ENCODE measurements at regions not wholly inside any gene's neighbourhood (a gene's known extent, or its start where the extent isn't known, plus 50 kb on each side); places are given as distances from the start of the nearest gene placed in this dataset.
"Not testable (repeated sequence)": the region's sequence is repeated elsewhere in the genome, so short reads cannot be mapped to it uniquely, and the experiment has no call there.

DNA sequence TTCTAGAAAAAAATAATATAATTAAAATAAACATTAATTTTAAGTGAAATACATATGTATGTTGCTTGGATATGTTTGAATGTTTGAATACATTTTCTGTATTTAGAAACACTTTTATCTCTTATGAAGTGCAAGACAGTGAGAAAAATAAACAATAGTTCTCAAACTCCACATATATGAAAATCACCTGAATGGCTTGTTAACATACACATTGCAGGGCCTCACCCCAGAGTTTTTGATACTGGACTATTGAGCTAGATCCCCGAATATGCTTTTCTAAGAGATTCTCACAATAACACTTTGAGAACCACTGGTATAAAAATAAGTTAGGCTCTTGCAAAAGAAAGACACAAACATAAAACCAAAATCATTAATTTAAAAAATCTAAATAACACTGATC, 1570.3 kb upstream of the PRR20A start:
- H3K27me3 Mint-ChIP-seq: no peaks in the 10 kb centered on the region
- H3K27ac Mint-ChIP-seq: no peak overlapping the region
- no peaks in the 10 kb centered on the region for H3K4me1 Mint-ChIP-seq
- no peaks in the 10 kb centered on the region for H3K9me3 Mint-ChIP-seq
- H3K36me3 Mint-ChIP-seq (ENCODE audit: low read depth): no peaks in the 10 kb centered on the region
- H3K4me3 Mint-ChIP-seq: no peak overlapping the region
- no peak for ATAC-seq (replicated peaks)

DNA sequence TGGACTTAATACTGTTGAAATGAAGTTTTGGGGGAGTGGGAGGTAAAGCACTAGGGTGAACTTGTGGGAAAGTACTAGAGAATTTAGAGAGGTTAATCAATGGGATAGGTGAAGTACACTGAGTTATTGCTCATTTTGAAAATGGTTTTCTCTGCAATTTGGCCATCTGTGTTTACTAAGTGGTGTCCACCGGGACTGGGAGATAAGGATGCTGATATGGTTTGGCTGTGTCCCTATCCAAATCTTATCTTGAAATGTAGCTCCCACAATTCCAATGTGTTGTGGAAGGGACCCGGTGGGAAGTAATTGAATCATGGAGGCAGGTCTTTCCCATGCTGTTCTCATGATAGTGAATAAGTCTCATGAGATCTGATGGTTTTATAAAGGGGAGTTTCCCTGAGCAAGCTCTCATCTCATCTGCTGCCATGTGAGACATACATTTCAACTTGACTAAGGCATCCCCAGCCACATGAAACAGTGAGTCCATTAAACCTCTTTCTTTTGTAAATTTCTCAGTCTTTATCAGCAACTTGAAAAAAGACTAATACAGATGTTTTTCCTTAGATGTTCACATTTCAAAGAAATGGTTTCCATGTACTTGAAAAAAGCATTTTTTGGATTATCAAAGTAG, 1569.4 kb upstream of the PRR20A start:
- H3K9me3 Mint-ChIP-seq: peaks cover 3% of the 10 kb centered on the region
- H3K4me1 Mint-ChIP-seq: no peaks in the 10 kb centered on the region
- H3K4me3 Mint-ChIP-seq: no peak overlapping the region
- H3K27me3 Mint-ChIP-seq: no peaks in the 10 kb centered on the region
- H3K27ac Mint-ChIP-seq: no peak overlapping the region
- ATAC-seq (replicated peaks): no peak
- no peaks in the 10 kb centered on the region for H3K36me3 Mint-ChIP-seq (ENCODE audit: low read depth)

DNA sequence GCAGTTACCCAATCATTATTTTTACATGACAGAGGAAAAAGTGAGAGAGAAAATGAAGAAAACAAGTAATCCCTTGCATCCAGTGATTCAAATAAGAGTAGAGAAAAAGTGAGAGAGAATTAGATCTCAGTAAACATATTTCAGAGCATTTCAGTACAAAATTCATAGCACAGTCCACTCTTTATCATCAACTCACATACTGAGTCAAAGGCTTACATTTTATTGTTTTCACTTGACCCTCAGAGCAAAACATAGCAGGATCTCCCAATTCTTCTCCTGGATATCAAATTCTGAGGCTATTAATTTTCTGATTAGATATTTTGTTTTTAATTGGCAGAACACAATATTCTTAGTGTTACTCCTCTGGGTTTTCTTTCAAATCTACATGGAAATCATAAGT, 1568.3 kb upstream of the PRR20A start:
- H3K27ac Mint-ChIP-seq: no peak overlapping the region
- ATAC-seq (replicated peaks): no peak
- no peak overlapping the region for H3K4me3 Mint-ChIP-seq
- no peaks in the 10 kb centered on the region for H3K36me3 Mint-ChIP-seq (ENCODE audit: low read depth)
- H3K4me1 Mint-ChIP-seq: no peaks in the 10 kb centered on the region
- no peaks in the 10 kb centered on the region for H3K27me3 Mint-ChIP-seq
- peaks cover 3% of the 10 kb centered on the region for H3K9me3 Mint-ChIP-seq

DNA sequence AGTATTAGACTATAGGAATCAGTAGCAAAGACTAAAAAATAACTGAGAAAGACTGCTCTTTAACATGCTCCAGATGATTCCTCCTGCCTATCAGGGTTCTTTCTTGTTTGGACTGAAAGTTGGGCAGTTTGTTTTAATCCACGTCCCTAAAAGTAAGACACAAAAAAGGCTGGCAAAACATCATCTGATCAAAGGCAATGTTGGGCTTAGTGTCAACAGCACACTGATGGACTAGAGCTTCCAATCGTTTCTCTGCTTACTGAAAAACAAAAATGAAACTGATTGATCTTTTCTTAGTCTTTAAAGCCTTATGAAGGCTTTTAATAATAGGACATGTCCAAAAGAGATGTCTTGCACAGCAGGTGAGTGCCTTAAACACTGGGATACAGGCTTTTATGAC, 1567.9 kb upstream of the PRR20A start:
- no peak for ATAC-seq (replicated peaks)
- no peak overlapping the region for H3K4me3 Mint-ChIP-seq

DNA sequence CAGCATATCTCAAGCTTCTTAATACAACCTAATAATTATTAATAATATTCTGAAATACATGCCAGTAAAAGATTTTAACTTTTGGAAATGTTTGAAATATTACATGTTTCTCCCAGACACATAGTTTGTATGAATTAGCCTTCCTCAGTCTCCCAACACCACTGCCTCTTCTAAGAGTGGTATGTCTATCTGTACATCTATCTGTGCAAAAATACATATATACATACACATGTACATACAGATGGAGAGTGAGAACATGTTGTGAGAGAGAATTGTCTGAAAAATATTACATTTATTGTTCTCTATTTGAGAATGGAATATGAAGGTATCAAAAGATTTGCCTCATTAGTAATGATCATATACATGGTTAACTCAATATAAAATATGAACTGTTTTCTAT, 1567.2 kb upstream of the PRR20A start:
- Mint-ChIP-seq H3K4me1 (no peaks in the 10 kb centered on the region), H3K27ac (no peak overlapping the region), H3K36me3 (ENCODE audit: low read depth) (no peaks in the 10 kb centered on the region), H3K27me3 (no peaks in the 10 kb centered on the region), H3K4me3 (no peak overlapping the region), H3K9me3 (peaks cover 8% of the 10 kb centered on the region)
- no peak for ATAC-seq (replicated peaks)

More for the DNA sequence above, 1567.9 kb upstream of the PRR20A start:
- Mint-ChIP-seq H3K36me3 (ENCODE audit: low read depth) (no peaks in the 10 kb centered on the region), H3K9me3 (peaks cover 7% of the 10 kb centered on the region), H3K4me1 (no peaks in the 10 kb centered on the region), H3K27me3 (no peaks in the 10 kb centered on the region), H3K27ac (no peak overlapping the region)

DNA sequence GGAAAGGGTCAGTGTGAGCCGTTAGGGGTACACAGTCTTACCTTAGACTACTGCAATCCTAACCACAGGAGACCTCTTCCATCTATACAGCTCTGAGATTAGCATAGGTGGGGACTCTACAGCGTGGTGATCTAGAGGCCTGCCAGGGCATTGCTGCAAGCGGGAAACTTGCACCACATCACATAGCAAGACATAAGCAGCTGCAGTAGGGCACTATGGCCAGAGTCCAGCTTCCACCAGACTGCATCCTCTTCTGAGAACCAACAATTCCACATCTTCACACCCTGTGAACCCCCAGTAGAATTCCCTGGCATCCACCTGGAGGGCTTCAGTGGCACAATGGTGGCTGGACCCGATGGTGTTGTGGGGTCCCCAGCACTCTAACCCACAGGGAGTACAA, 1564.3 kb upstream of the PRR20A start:
- Mint-ChIP-seq H3K27ac (no peak overlapping the region), H3K4me3 (no peak overlapping the region), H3K4me1 (no peaks in the 10 kb centered on the region), H3K9me3 (peaks cover 14% of the 10 kb centered on the region), H3K27me3 (no peaks in the 10 kb centered on the region), H3K36me3 (ENCODE audit: low read depth) (no peaks in the 10 kb centered on the region)
- ATAC-seq (replicated peaks): no peak

DNA sequence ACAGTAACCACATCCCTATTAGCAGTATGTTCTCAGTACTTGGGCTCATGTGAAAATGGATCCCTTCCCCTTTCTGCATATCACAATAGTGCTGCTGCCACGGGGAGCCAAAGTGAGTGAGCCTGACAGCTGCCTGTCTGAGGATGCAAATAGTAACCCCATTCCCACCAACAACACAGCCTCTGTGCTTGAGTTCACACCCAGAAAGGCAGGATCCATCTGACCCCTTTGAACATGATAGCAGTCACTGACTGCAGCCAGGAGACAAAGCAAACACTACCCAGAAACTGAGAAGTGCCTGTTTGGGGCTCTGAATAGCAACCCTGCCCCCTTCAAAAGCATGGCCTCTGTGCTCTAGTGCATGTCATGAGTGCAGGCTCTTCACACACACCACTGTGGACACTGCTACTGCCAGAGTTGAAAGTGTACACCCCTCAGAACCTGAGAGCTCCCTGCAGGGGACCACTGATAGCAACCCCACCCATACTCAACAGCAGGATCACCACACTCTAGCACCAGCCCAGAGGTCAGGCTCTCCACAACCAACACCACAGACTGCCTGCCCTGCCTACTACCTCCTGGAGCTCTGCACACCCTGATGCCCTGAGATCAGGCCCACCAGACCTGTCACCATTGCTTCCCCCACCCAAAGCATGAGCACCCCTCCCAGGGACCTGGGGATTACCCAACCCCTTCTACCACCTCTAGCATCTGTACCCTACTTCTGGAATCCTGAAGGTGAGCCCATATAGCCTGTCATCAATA, 1563.5 kb upstream of the PRR20A start:
- H3K27me3 Mint-ChIP-seq: no peaks in the 10 kb centered on the region
- H3K27ac Mint-ChIP-seq: no peak overlapping the region
- H3K4me3 Mint-ChIP-seq: no peak overlapping the region
- no peak for ATAC-seq (replicated peaks)
- H3K4me1 Mint-ChIP-seq: no peaks in the 10 kb centered on the region
- peaks cover 14% of the 10 kb centered on the region for H3K9me3 Mint-ChIP-seq
- no peaks in the 10 kb centered on the region for H3K36me3 Mint-ChIP-seq (ENCODE audit: low read depth)

DNA sequence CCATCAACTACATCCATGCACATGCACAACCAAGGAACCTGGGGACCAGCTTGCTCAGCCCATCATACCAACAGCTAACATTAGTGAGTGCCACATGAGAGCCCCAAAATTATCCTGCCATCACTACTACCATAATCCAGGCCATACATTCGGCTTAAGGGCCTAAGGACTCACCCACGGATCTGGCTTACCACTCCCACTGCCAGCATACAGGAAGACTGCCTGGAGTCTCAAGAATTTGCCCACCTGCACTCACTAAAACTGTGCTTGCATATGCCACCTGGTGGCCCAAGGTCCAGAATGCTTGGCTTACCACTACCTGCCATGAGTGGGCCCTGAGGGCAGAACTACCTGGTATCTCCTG, 1562.9 kb upstream of the PRR20A start:
- H3K9me3 Mint-ChIP-seq: peaks cover 15% of the 10 kb centered on the region
- no peak overlapping the region for H3K27ac Mint-ChIP-seq
- H3K27me3 Mint-ChIP-seq: no peaks in the 10 kb centered on the region
- no peak overlapping the region for H3K4me3 Mint-ChIP-seq
- no peaks in the 10 kb centered on the region for H3K36me3 Mint-ChIP-seq (ENCODE audit: low read depth)
- H3K4me1 Mint-ChIP-seq: no peaks in the 10 kb centered on the region
- ATAC-seq (replicated peaks): no peak

DNA sequence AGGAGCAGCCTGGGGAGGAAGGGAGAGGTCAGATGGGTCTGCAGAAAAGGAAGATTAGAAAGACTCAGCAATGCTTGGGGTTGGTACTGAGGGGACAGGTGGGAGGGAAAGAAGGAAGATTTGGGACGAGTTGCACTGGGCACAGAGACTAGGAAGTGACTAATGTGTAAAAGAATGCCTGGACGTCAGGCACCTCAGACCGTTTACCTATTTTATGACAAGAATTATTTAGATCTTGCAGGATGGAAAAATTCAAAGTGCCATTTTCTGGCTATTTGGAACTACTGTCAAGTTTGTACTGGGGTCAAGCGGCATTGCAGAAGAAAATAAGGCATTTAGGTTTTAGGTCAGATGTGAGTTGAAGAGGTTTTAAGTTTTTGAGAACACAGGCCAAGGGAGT, 1558.4 kb upstream of the PRR20A start:
- not testable (repeated sequence) for H3K4me3 Mint-ChIP-seq; H3K4me1 Mint-ChIP-seq; H3K27ac Mint-ChIP-seq; H3K36me3 Mint-ChIP-seq (ENCODE audit: low read depth); H3K27me3 Mint-ChIP-seq; ATAC-seq (replicated peaks)
- H3K9me3 Mint-ChIP-seq: peaks cover 24% of the 10 kb centered on the region

DNA sequence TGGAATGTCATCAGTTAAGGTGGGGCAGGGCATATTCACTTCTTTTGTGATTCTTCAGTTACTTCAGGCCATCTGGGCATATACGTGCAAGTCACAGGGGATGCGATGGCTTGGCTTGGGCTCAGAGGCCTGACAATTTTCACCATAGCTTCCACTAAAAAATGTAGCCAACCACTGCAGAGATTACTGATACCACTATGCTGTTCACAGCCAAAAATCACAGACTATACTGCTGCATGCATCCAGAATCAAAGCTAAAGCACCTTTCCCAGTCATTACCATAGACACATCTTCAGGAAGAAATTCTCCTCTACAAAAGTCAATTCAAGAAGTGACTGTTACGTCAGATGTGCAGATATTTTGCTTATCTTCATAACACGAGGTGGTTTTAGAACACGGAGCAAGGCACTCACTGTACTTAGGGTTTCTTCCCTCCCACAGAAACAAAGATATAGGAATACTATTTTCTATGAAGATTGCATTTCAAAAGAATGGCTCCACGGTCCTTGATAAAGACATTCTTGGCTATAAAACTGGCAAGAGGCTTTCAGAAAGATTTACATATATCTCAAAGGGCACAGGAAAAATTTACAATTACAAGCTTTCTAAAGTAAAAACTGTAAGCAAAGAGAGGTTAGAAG, 1556.6 kb upstream of the PRR20A start:
- no peak overlapping the region for H3K27ac Mint-ChIP-seq
- H3K4me3 Mint-ChIP-seq: no peak overlapping the region
- no peaks in the 10 kb centered on the region for H3K27me3 Mint-ChIP-seq
- no peaks in the 10 kb centered on the region for H3K36me3 Mint-ChIP-seq (ENCODE audit: low read depth)
- no peak for ATAC-seq (replicated peaks)
- peaks cover 26% of the 10 kb centered on the region for H3K9me3 Mint-ChIP-seq
- H3K4me1 Mint-ChIP-seq: no peaks in the 10 kb centered on the region

DNA sequence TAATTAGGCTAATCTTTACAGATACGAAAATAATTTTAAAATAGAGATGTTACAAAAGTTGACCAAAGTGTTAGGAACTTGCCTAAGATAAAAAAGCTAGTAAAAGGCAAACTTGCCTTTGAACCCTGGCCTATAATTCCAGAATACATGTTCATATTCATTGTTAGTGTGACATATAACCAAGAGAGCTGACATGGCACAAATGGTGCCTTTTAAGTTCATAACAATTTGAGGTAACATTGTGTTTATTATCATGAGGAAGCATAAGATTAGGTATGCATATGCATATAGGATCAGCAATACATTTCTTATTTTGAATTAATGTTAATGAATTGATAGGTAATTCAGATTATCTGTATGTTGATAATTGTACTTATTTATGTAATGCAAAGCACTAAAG, 1537.9 kb upstream of the PRR20A start:
- H3K4me1 Mint-ChIP-seq: no peaks in the 10 kb centered on the region
- no peaks in the 10 kb centered on the region for H3K36me3 Mint-ChIP-seq (ENCODE audit: low read depth)
- H3K27ac Mint-ChIP-seq: no peak overlapping the region
- no peaks in the 10 kb centered on the region for H3K9me3 Mint-ChIP-seq
- no peak overlapping the region for H3K4me3 Mint-ChIP-seq
- no peaks in the 10 kb centered on the region for H3K27me3 Mint-ChIP-seq
- no peak for ATAC-seq (replicated peaks)

DNA sequence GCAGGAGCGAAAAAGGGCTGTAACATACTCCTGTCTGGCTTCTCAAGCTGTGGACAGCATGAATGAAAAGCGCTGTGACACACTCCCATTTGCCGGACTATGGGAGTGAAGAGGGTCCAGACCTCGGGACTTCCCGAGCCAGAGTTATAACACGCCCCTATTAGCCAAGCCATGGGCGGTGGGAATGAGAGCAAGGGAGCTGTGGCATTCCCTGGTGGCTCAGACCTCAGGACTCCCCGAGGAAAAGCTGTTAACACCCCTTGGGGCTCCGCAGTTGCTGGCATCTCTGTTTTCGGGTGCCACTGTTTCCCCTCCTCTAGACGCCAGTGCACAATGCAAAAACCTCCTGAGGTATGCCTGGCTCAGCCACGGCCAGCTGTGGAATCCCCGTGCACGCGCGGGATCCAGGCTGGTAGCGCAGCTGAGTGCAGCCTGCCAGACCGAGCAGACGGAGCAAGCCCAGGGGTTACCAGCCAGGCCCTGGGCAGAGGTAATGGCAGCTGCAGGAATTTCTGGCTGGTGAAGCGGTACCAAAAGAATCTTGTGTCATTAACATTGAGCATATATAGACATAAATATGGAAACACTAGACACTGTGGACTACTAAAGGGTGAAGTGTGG, 1534.6 kb upstream of the PRR20A start:
- Mint-ChIP-seq H3K9me3 (peaks cover 4% of the 10 kb centered on the region), H3K4me3 (no peak overlapping the region), H3K36me3 (ENCODE audit: low read depth) (no peaks in the 10 kb centered on the region), H3K4me1 (no peaks in the 10 kb centered on the region), H3K27ac (no peak overlapping the region), H3K27me3 (no peaks in the 10 kb centered on the region)
- ATAC-seq (replicated peaks): no peak

DNA sequence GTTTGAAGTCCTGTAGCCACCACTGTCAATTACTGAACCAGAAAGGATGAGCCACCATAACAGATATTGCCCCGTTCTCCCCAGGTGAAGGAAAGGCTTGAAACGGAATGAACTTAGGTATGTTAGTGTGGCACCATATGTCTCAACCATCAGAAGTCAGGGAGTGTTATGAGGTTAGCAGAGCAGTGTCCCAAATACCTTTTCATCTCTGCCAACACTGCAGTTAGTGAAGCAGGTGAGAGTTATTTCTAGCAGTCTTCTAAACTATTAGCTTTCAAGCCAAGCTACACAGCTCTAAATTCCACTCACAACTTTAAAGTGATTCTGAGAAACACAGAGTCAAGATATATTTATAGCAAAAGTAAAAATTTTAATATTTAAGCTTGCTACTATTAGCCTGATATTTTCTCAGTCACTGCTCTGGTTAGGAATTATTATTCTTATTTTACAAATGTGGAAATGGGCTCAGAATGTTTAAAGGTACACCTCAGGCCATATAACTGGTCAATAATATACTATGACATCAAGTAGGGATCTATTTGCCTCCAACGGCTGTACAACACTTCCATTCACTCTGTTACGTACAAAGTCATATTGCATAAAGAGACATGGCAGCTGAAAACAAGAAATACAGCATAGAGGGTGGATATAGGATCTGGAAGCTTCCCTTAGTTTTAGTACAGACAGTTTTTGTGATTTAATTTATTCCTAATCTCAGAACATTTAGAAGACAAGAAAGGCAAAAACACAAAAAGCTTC, 1527.1 kb upstream of the PRR20A start:
- Mint-ChIP-seq H3K4me3 (no peak overlapping the region), H3K4me1 (no peaks in the 10 kb centered on the region), H3K36me3 (ENCODE audit: low read depth) (no peaks in the 10 kb centered on the region), H3K9me3 (peaks cover 10% of the 10 kb centered on the region), H3K27ac (no peak overlapping the region), H3K27me3 (no peaks in the 10 kb centered on the region)
- ATAC-seq (replicated peaks): no peak

DNA sequence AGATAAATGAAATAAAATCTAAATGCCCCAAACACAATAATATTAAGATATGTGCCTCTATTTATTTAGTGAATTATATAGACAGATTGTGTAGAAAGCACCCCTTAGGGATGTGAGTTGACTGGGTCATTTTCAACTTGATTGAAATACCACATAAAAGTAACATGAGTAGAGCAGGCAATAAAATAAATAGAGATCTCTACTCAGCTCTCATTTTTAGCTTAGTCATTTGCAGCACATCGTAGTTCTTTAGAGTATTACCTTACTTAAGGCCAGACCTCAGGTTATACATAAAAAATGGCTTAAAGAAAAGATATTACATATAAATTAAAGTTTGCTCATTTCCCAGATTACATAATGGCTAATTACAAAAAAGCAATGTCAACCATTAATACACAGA, 1525.6 kb upstream of the PRR20A start:
- no peak for ATAC-seq (replicated peaks)
- Mint-ChIP-seq H3K4me1 (no peaks in the 10 kb centered on the region), H3K9me3 (peaks cover 6% of the 10 kb centered on the region), H3K27ac (no peak overlapping the region), H3K4me3 (no peak overlapping the region), H3K27me3 (no peaks in the 10 kb centered on the region), H3K36me3 (ENCODE audit: low read depth) (no peaks in the 10 kb centered on the region)

Data from activated T-helper 17 cell treated with anti-CD3 and anti-CD28 coated beads, Interleukin-2, amount 50 U/mL, for 72 hours (primary cell).